GM18517 (cell line): ENCODE measurements at regions not wholly inside any gene's neighbourhood (a gene's known extent, or its start where the extent isn't known, plus 50 kb on each side); places are given as distances from the start of the nearest gene placed in this dataset.
"Not testable (repeated sequence)": the region's sequence is repeated elsewhere in the genome, so short reads cannot be mapped to it uniquely, and the experiment has no call there.

Experiments used
- ATAC-seq: cut with Tn5 transposase; IDR thresholded peaks from one replicate; pipeline ENCODE4 v1.9.1; 2021; ENCODE audit warnings: mild to moderate bottlenecking, moderate library complexity; ENCODE audit not compliant: unreplicated experiment

- no peak for ATAC-seq
Measured at GRCh38 chr3:170670504-170670903, 84.6 kb upstream of the SLC7A14 start.

- not testable (repeated sequence) for ATAC-seq
Measured at GRCh38 chr3:170662986-170663385, 77.1 kb upstream of the SLC7A14 start.

GRCh38 chr3:170660139-170660538, 74.3 kb upstream of the SLC7A14 start:
- no peak for ATAC-seq

GRCh38 chr3:170657312-170657711, 71.4 kb upstream of the SLC7A14 start:
- ATAC-seq, result no peak

- no peak for ATAC-seq
Measured at GRCh38 chr3:170656284-170656683, 70.4 kb upstream of the SLC7A14 start.

- ATAC-seq, result no peak
Measured at GRCh38 chr3:170653801-170654200, 67.9 kb upstream of the SLC7A14 start.

- no peak for ATAC-seq
Measured at GRCh38 chr3:170651260-170651845, 65.5 kb upstream of the SLC7A14 start.

GRCh38 chr3:170650557-170650956, 64.7 kb upstream of the SLC7A14 start:
- ATAC-seq, result not testable (repeated sequence)

- no peak for ATAC-seq
Measured at GRCh38 chr3:170644711-170645110, 58.8 kb upstream of the SLC7A14 start.

GRCh38 chr3:170643831-170644230, 58.0 kb upstream of the SLC7A14 start:
- ATAC-seq, result no peak

- ATAC-seq, result no peak
Measured at GRCh38 chr3:170642882-170643601, 57.2 kb upstream of the SLC7A14 start.

- no peak for ATAC-seq
Measured at GRCh38 chr3:170641510-170642236, 55.8 kb upstream of the SLC7A14 start.

GRCh38 chr3:170640737-170641171, 54.9 kb upstream of the SLC7A14 start:
- no peak for ATAC-seq

- ATAC-seq, result no peak
Measured at GRCh38 chr3:170638988-170639387, 53.1 kb upstream of the SLC7A14 start.

GRCh38 chr3:170637306-170637705, 51.4 kb upstream of the SLC7A14 start:
- ATAC-seq, result no peak

- ATAC-seq, result no peak
Measured at GRCh38 chr3:170636400-170636973, 50.6 kb upstream of the SLC7A14 start.
